GM12878 (cell line): ENCODE measurements at regions not wholly inside any gene's neighbourhood (a gene's known extent, or its start where the extent isn't known, plus 50 kb on each side); places are given as distances from the start of the nearest gene placed in this dataset.

ENCODE experiments used
- ATAC-seq: fragments of 200-7000 bp; cut with Tn5 transposase; 3 replicates; pipeline ENCODE4 v1.9.1; 2020; ENCODE audit warnings: mild to moderate bottlenecking, moderate library complexity
- BruUV-seq: library from RNA; stranded (reverse); fragments of 400-500 nt; replicated peaks from 2 replicates; lab custom pipeline; 2021; lab: Mats Ljungman, UMichigan
- CTCF ChIA-PET: fragments of 300-600 bp; sonication (Branson Sonifier 250); formaldehyde crosslinking; extraction: SDS; loops from one replicate; lab custom pipeline; 2021; ENCODE audit warnings: inconsistent platforms; lab: Yijun Ruan, JAX
- POLR2A ChIA-PET: fragments of 350-600 bp; formaldehyde crosslinking; extraction: SDS; loops from one replicate; lab custom pipeline; 2021; ENCODE audit warnings: inconsistent platforms; lab: Charles Lee
- RAD21 ChIA-PET: fragments of 300-600 bp; sonication (Branson Sonifier 250); formaldehyde crosslinking; loops from one replicate; lab custom pipeline; 2023; ENCODE audit warnings: antibody characterized with exemption; ENCODE audit not compliant: unreplicated experiment; lab: Charles Lee
- SMC1A ChIA-PET: fragments of 300-600 bp; sonication (Branson Sonifier 250); formaldehyde crosslinking; loops from one replicate; lab custom pipeline; 2023; ENCODE audit not compliant: unreplicated experiment, uncharacterized antibody; lab: Charles Lee
- DNase-seq: peaks from one replicate; pipeline ENCODE4 v3.0.0-alpha.2; 2011; ENCODE audit warnings: low read depth, low spot score
- FAIRE-seq: peaks from 3 replicates; lab custom pipeline; 2011; peaks lifted over from hg19 to GRCh38; lab: Jason Lieb, UNC
- H2AFZ ChIP-seq: 2 replicates; pipeline ENCODE4 v1.6.0; 2011; ENCODE audit warnings: low read depth, low read length, control low read depth; ENCODE audit not compliant: control insufficient read depth
- H3K27ac ChIP-seq: 2 replicates; pipeline ENCODE4 v1.5.1; 2011; ENCODE audit warnings: control low read depth; ENCODE audit not compliant: control insufficient read depth, insufficient read depth
- H3K27me3 ChIP-seq, 2 experiments: replicated peaks in 1 of 2; 2 replicates each; pipeline versions ENCODE4 v1.6.0 to v1.6.1; 2011; ENCODE audit warnings: low read length in 1 of 2; ENCODE audit not compliant: control insufficient read depth in 2 of 2, insufficient read depth in 2 of 2
- H3K36me3 ChIP-seq, 2 experiments: 2 replicates each; pipeline ENCODE4 v1.5.1; 2011; ENCODE audit warnings: low read length in 1 of 2; ENCODE audit not compliant: control insufficient read depth in 2 of 2, insufficient read depth in 2 of 2
- H3K4me1 ChIP-seq: 2 replicates; pipeline ENCODE4 v1.6.1; 2011; ENCODE audit warnings: mild to moderate bottlenecking, low read length, moderate library complexity, mixed read lengths; ENCODE audit not compliant: control insufficient read depth, insufficient read depth
- H3K4me2 ChIP-seq: 2 replicates; pipeline ENCODE4 v1.6.0; 2011; ENCODE audit warnings: control low read depth; ENCODE audit not compliant: control insufficient read depth, insufficient read depth
- H3K4me3 ChIP-seq: fragments of 200-600 bp; sonication (generic); 2 replicates; pipeline ENCODE4 v1.5.1; 2016
- H3K79me2 ChIP-seq: 2 replicates; pipeline ENCODE4 v1.6.0; 2011; ENCODE audit warnings: low read length; ENCODE audit not compliant: control insufficient read depth, insufficient read depth
- H3K9ac ChIP-seq: 2 replicates; pipeline ENCODE4 v1.8.0; 2011; ENCODE audit warnings: low read length, control low read depth, mixed read lengths; ENCODE audit not compliant: control insufficient read depth, insufficient read depth
- H3K9me3 ChIP-seq: replicated peaks from 3 replicates; pipeline ENCODE4 v1.5.1; 2011; ENCODE audit warnings: mild to moderate bottlenecking, low read length; ENCODE audit not compliant: control insufficient read depth, insufficient read depth
- H4K20me1 ChIP-seq: 2 replicates; pipeline ENCODE4 v1.6.0; 2011; ENCODE audit not compliant: control insufficient read depth, insufficient read depth
- CEBPB ChIP-seq, 2 experiments: fragments of 150-350 bp in 1 of 2; IDR thresholded peaks; 2 replicates each; pipeline ENCODE4 v1.6.1; 2012 to 2014; ENCODE audit warnings: low read depth in 2 of 2, low read length in 2 of 2, borderline replicate concordance in 1 of 2, inconsistent platforms in 1 of 2
- CREB1 ChIP-seq: IDR thresholded peaks from 2 replicates; pipeline ENCODE4 v1.6.1; 2012; ENCODE audit warnings: low read depth, mild to moderate bottlenecking, inconsistent platforms
- EED ChIP-seq: sonication (generic); IDR thresholded peaks from 2 replicates; pipeline ENCODE4 v1.6.1; 2016; ENCODE audit warnings: antibody characterized with exemption, low read depth
- FOXM1 ChIP-seq: IDR thresholded peaks from 2 replicates; pipeline ENCODE4 v1.6.1; 2012; ENCODE audit warnings: low read depth, mild to moderate bottlenecking, inconsistent platforms, low read length, moderate library complexity
- NFYB ChIP-seq: IDR thresholded peaks from 2 replicates; pipeline ENCODE4 v1.6.1; 2011; ENCODE audit warnings: low read depth, mild to moderate bottlenecking, low read length, improper control_type of control experiment, moderate library complexity; ENCODE audit not compliant: insufficient read depth
- NRF1 ChIP-seq: conservative IDR thresholded peaks from 2 replicates; pipeline ENCODE4 v1.6.1; 2011; ENCODE audit warnings: mild to moderate bottlenecking, low read depth, low read length, improper control_type of control experiment
- POLR2A ChIP-seq: IDR thresholded peaks from 2 replicates; pipeline ENCODE4 v1.6.1; 2011; ENCODE audit warnings: low read depth, mild to moderate bottlenecking, low read length
- RAD21 ChIP-seq: IDR thresholded peaks from 2 replicates; pipeline ENCODE4 v1.6.1; 2011; ENCODE audit warnings: mild to moderate bottlenecking, low read depth, low read length, moderate library complexity; ENCODE audit not compliant: insufficient read depth
- SUZ12 ChIP-seq: fragments of 200-600 bp; sonication (generic); IDR thresholded peaks from one replicate; pipeline ENCODE4 v1.6.1; 2018; ENCODE audit warnings: antibody characterized with exemption, mild to moderate bottlenecking; ENCODE audit not compliant: unreplicated experiment
- ZBTB4 ChIP-seq: fragments of 450-650 bp; formaldehyde crosslinking; IDR thresholded peaks from 2 replicates; pipeline ENCODE4 v1.4.0; 2022; ENCODE audit warnings: mild to moderate bottlenecking, moderate library complexity
- WGBS: methylation state at CpG from one replicate; pipeline ENCODE4 v1.1.6; 2016; ENCODE audit warnings: low lambda C conversion rate; ENCODE audit not compliant: insufficient replicate concordance, insufficient coverage; ENCODE audit errors: missing lambda C conversion rate; 5-methylcytosine and 5-hydroxymethylcytosine counted together
- in situ Hi-C: fragments of 300-500 bp; cut with MboI; formaldehyde crosslinking; loops from 9 replicates; pipeline ENCODE4 v1.14.3; 2018; ENCODE audit warnings: mixed read lengths
- intact Hi-C: fragments of 100-400 bp; cut with micrococcal nuclease; formaldehyde crosslinking; loops from one replicate; pipeline ENCODE4 v1.14.2; 2022; ENCODE audit not compliant: unreplicated experiment
- TF ChIP-seq, protein P1 (sequence below): fragments of 150-350 bp; IDR thresholded peaks from 2 replicates; pipeline ENCODE4 v1.6.1; 2014; ENCODE audit warnings: mild to moderate bottlenecking, low read depth, low read length

DNA sequence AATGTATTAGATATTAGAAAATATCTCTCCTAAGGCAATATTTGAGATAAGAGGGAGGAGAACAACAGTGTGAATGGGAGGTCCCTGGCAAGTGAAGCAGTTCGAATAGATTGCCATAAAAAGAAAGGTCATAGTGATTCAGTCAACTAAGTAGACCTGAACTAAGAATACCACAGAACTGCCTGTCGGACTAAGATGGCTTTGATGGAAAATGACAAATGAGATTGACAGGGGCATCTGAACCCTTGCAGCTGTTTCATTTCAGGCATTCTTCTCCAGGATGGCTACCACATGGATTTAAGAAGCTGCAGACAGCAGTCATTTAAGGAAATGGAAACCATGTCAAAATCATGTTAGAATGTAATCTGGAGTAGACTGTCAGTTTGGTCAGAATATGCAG, 308.4 kb upstream of the MEF2C start:
- no peaks in the 10 kb centered on the region for H3K4me1 ChIP-seq
- DNase-seq (no peak), FAIRE-seq (no peak), ATAC-seq (no peak)
- BruUV-seq = no TSS peak
- ChIA-PET SMC1A (interaction anchor here (0.7 to 3.8 kb wide), 7 partner anchors 10 to 122 kb away, joined by 3 to 26 read pairs (median 4); no protein-coding TSS in a partner anchor), POLR2A (interaction anchor here (0.6 to 0.7 kb wide), 2 partner anchors 165 to 334 kb away, joined by 3 to 5 read pairs; no protein-coding TSS in a partner anchor), RAD21 (interaction anchor here (0.7 to 1.3 kb wide), 3 partner anchors 8 to 464 kb away, joined by 3 to 4 read pairs (median 3); no protein-coding TSS in a partner anchor), CTCF (interaction anchor here (0.9 to 1.2 kb wide), 2 partner anchors 8 to 11 kb away, joined by 3 read pairs; no protein-coding TSS in a partner anchor)
- TF ChIP-seq FOXM1 = no peak
- in situ Hi-C loops = no loop called here
- no peaks in the 10 kb centered on the region for H3K27me3 ChIP-seq
- H3K27ac ChIP-seq = no peak overlapping the region
- H2AFZ ChIP-seq = no peak overlapping the region
- no peaks in the 10 kb centered on the region for H3K36me3 ChIP-seq
- H3K4me2 ChIP-seq = no peak overlapping the region
- WGBS = 70% methylated on average over 2 of the region's 2 CpGs
- H3K79me2 ChIP-seq = no peaks in the 10 kb centered on the region
- H3K9ac ChIP-seq = no peak overlapping the region
- intact Hi-C loops = no loop called here
- no peaks in the 10 kb centered on the region for H4K20me1 ChIP-seq
- H3K4me3 ChIP-seq = no peak overlapping the region
- H3K9me3 ChIP-seq = peaks cover 2% of the 10 kb centered on the region; the same call in 1 of the 3 replicates

- no TSS peak for BruUV-seq
- no peaks in the 10 kb centered on the region for H3K36me3 ChIP-seq
- no peak for ATAC-seq
- ChIA-PET RAD21 (interaction anchor here (0.7 to 1.3 kb wide), 3 partner anchors 9 to 463 kb away, joined by 3 to 4 read pairs (median 3); no protein-coding TSS in a partner anchor), SMC1A (interaction anchor here (0.6 to 3.8 kb wide), 9 partner anchors 10 to 387 kb away, joined by 3 to 26 read pairs (median 3); no protein-coding TSS in a partner anchor), POLR2A (interaction anchor here (0.6 to 0.7 kb wide), 2 partner anchors 165 to 334 kb away, joined by 3 to 5 read pairs; no protein-coding TSS in a partner anchor), CTCF (interaction anchor here (0.7 to 1.2 kb wide), 3 partner anchors 9 to 11 kb away, joined by 3 read pairs; no protein-coding TSS in a partner anchor)
- 93% methylated on average over 3 of the region's 3 CpGs for WGBS
- no peak overlapping the region for H3K4me2 ChIP-seq
- H2AFZ ChIP-seq = no peak overlapping the region
- H4K20me1 ChIP-seq = no peaks in the 10 kb centered on the region
- H3K79me2 ChIP-seq = no peaks in the 10 kb centered on the region
- in situ Hi-C loops = no loop called here
- intact Hi-C loops = no loop called here
- no peaks in the 10 kb centered on the region for H3K27me3 ChIP-seq
- H3K27ac ChIP-seq = no peak overlapping the region
- no peaks in the 10 kb centered on the region for H3K4me1 ChIP-seq
- DNase-seq = no peak
- FAIRE-seq = no peak
- no peak overlapping the region for H3K4me3 ChIP-seq
- peaks cover 2% of the 10 kb centered on the region; the same call in 1 of the 3 replicates for H3K9me3 ChIP-seq
- H3K9ac ChIP-seq = no peak overlapping the region
- no peak for TF ChIP-seq EED
- no peak for TF ChIP-seq SUZ12
- TF ChIP-seq RAD21 = no peak
- TF ChIP-seq NFYB = no peak
- no peak for TF ChIP-seq NRF1
- TF ChIP-seq ZBTB4 (CRISPR knock-in tag) = no peak
- no peak for TF ChIP-seq CEBPB (IDR thresholded peaks at IDR 0.05; ENCODE audit: borderline replicate concordance in 1 of 2, low read depth in 2 of 2, low read length in 2 of 2)
- no peak for TF ChIP-seq CREB1
- TF ChIP-seq, protein P1, sequence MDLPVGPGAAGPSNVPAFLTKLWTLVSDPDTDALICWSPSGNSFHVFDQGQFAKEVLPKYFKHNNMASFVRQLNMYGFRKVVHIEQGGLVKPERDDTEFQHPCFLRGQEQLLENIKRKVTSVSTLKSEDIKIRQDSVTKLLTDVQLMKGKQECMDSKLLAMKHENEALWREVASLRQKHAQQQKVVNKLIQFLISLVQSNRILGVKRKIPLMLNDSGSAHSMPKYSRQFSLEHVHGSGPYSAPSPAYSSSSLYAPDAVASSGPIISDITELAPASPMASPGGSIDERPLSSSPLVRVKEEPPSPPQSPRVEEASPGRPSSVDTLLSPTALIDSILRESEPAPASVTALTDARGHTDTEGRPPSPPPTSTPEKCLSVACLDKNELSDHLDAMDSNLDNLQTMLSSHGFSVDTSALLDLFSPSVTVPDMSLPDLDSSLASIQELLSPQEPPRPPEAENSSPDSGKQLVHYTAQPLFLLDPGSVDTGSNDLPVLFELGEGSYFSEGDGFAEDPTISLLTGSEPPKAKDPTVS = no peak
- TF ChIP-seq POLR2A = no peak
Observed at GRCh38 chr5:89190515-89191265, 307.7 kb upstream of the MEF2C start.
